Kidney (tissue), 13 donors: ENCODE measurements at regions not wholly inside any gene's neighbourhood (a gene's known extent, or its start where the extent isn't known, plus 50 kb on each side); places are given as distances from the start of the nearest gene placed in this dataset.
"Not testable (repeated sequence)": the region's sequence is repeated elsewhere in the genome, so short reads cannot be mapped to it uniquely, and the experiment has no call there.

Source experiments
- DNase-seq, 5 donors: peaks; one replicate each; pipeline ENCODE4 v3.0.0-alpha.2; 2013 to 2020
- FAIRE-seq: peaks from 2 replicates; lab custom pipeline; 2012; peaks lifted over from hg19 to GRCh38; lab: Jason Lieb, UNC
- H3K27ac ChIP-seq, 2 donors: one replicate each; pipeline ENCODE4 v1.7.0; 2013; ENCODE audit warnings: low read depth in 2 of 2, low read length in 2 of 2, inconsistent platforms in 1 of 2
- H3K27me3 ChIP-seq: one replicate; pipeline ENCODE4 v1.7.1; 2013; ENCODE audit warnings: low read length, inconsistent platforms; ENCODE audit not compliant: control insufficient read depth, insufficient read depth
- H3K36me3 ChIP-seq, 3 donors: one replicate each; pipeline versions ENCODE4 v1.7.0 to v1.7.1; 2013; ENCODE audit warnings: low read length in 3 of 3, control low read depth in 1 of 3, inconsistent platforms in 1 of 3; ENCODE audit not compliant: insufficient read depth in 3 of 3, control insufficient read depth in 2 of 3
- H3K4me1 ChIP-seq, 3 donors: one replicate each; pipeline versions ENCODE4 v1.7.0 to v1.7.1; 2013; ENCODE audit warnings: low read length in 3 of 3, inconsistent platforms in 1 of 3, low read depth in 1 of 3; ENCODE audit not compliant: control insufficient read depth in 2 of 3, insufficient read depth in 2 of 3
- H3K4me3 ChIP-seq, 3 donors: one replicate each; pipeline versions ENCODE4 v1.7.0 to v1.8.1; 2013; ENCODE audit warnings: low read length in 3 of 3, control low read depth in 1 of 3, inconsistent platforms in 1 of 3
- H3K9ac ChIP-seq, 3 donors: one replicate each; pipeline versions ENCODE4 v1.7.0 to v1.7.1; 2013; ENCODE audit warnings: low read length in 3 of 3, control low read depth in 1 of 3, inconsistent platforms in 1 of 3
- H3K9me3 ChIP-seq, 3 donors: one replicate each; pipeline versions ENCODE4 v1.7.0 to v1.7.1; 2013; ENCODE audit warnings: low read length in 3 of 3, control low read depth in 1 of 3, inconsistent platforms in 1 of 3; ENCODE audit not compliant: control insufficient read depth in 2 of 3, insufficient read depth in 1 of 3
- CTCF ChIP-seq: IDR thresholded peaks from 3 replicates; pipeline ENCODE4 v1.5.1; 2012; ENCODE audit warnings: mild to moderate bottlenecking, moderate library complexity, borderline replicate concordance; ENCODE audit not compliant: insufficient read depth; ENCODE audit errors: extremely low read depth
- intact Hi-C: fragments of 100-400 bp; cut with DNase I; formaldehyde crosslinking; loops from one replicate; pipeline ENCODE4 v1.11.1; 2022
- donor health status: control.
- donor health status: control.
- donor health status: control.
- donor health status: control.
- donor health status: control.
- donor health status: DM: yes; HTN: yes; CAD: no.
- donor health status: Normal renal cell carcinoma (clear cell type).

GRCh38 chr2:132009874-132010521 is 151.8 kb downstream of the ANKRD30BL start:
- H3K4me1 ChIP-seq, result no peaks in the 10 kb centered on the region
- no peak overlapping the region for H3K27ac ChIP-seq
- no peaks in the 10 kb centered on the region for H3K9me3 ChIP-seq
- DNase-seq (peak in 3 of 5 donors; percentile 8 to 28 (median 10)), FAIRE-seq (no peak)
- no peaks in the 10 kb centered on the region for H3K36me3 ChIP-seq
- intact Hi-C loops, result no loop called here
- H3K9ac ChIP-seq, result no peak overlapping the region
- peaks cover 5% of the 10 kb centered on the region for H3K27me3 ChIP-seq
- TF ChIP-seq CTCF, result no peak
- H3K4me3 ChIP-seq, result no peak overlapping the region

GRCh38 chr2:132009177-132009873 is 152.4 kb downstream of the ANKRD30BL start:
- H3K4me3 ChIP-seq, result no peak overlapping the region
- intact Hi-C loops, result no loop called here
- peak in 1 of 5 donors; percentile 6 for DNase-seq
- no peak for FAIRE-seq
- no peak overlapping the region for H3K9ac ChIP-seq
- TF ChIP-seq CTCF, result no peak
- no peaks in the 10 kb centered on the region for H3K9me3 ChIP-seq
- no peaks in the 10 kb centered on the region for H3K36me3 ChIP-seq
- no peak overlapping the region for H3K27ac ChIP-seq
- H3K4me1 ChIP-seq, result no peaks in the 10 kb centered on the region
- H3K27me3 ChIP-seq, result peaks cover 5% of the 10 kb centered on the region

- H3K4me1 ChIP-seq, FAIRE-seq, DNase-seq, H3K4me3 ChIP-seq, H3K36me3 ChIP-seq, H3K9ac ChIP-seq, H3K27ac ChIP-seq, H3K27me3 ChIP-seq, H3K9me3 ChIP-seq, intact Hi-C loops: not testable (repeated sequence)
These were observed 171.0 kb downstream of the ANKRD30BL start for GRCh38 chr2:131990751-131991150.

GRCh38 chr2:131966671-131967070 is 195.1 kb downstream of the ANKRD30BL start:
- intact Hi-C loops, H3K4me1 ChIP-seq, H3K9me3 ChIP-seq, H3K27ac ChIP-seq, FAIRE-seq, DNase-seq, H3K27me3 ChIP-seq, H3K9ac ChIP-seq, H3K36me3 ChIP-seq, H3K4me3 ChIP-seq: not testable (repeated sequence)
